ENCODE measurements at regions not wholly inside any gene's neighbourhood (a gene's known extent, or its start where the extent isn't known, plus 50 kb on each side); places are given as distances from the start of the nearest gene placed in this dataset.

GRCh38 chr3:150213577-150213976 is 194.5 kb upstream of the TSC22D2 start:
- Mint-ChIP-seq H3K27ac (ENCODE audit: unreplicated experiment) (no peak overlapping the region), H3K4me3 (ENCODE audit: unreplicated experiment) (no peak overlapping the region), H3K9me3 (ENCODE audit: unreplicated experiment) (peaks cover 2% of the 10 kb centered on the region), H3K27me3 (ENCODE audit: unreplicated experiment) (peaks cover 3% of the 10 kb centered on the region), H3K4me1 (ENCODE audit: low read depth, unreplicated experiment) (peaks cover 13% of the 10 kb centered on the region), H3K36me3 (ENCODE audit: unreplicated experiment) (no peaks in the 10 kb centered on the region)
- no peak for TF ChIP-seq CTCF (IDR thresholded peaks at IDR 0.05; ENCODE audit: partially characterized antibody, unreplicated experiment)
- DNase-seq, result no peak

DNA sequence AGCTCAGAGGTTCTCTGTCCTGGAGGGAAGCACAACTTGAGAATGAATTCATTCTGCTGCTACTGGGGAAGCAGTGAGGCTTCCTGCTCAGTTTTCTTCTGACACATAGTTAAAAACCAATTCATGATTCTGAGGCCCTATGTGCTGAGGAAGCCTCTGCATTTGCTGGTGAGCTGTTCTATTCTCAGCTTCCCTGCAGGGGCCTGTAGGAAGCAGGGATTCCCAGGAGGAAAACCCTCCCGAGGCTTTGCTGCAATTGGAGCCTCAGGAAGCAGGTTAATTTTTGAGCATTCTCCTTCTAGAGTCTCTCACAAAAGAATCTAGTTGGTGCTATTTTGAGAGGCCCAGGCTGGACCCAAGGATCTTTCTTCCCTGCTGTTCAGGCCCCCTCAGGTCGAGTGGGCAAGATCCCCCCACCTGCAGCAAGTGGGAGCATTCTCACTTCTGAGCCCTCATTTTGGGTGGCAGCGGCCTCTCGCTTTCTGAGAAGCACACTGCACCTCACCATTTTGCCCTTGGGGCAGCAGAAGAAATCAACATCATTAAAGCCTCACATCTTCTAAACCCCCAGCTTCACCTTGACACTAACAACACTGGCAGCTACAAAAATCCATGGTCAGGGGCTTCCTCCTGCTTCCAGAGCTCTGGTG is 197.5 kb upstream of the TSC22D2 start:
- Mint-ChIP-seq H3K4me1 (ENCODE audit: low read depth, unreplicated experiment) (peaks cover 3% of the 10 kb centered on the region), H3K27me3 (ENCODE audit: unreplicated experiment) (peaks cover 3% of the 10 kb centered on the region), H3K36me3 (ENCODE audit: unreplicated experiment) (no peaks in the 10 kb centered on the region), H3K4me3 (ENCODE audit: unreplicated experiment) (no peak overlapping the region), H3K9me3 (ENCODE audit: unreplicated experiment) (peaks cover 2% of the 10 kb centered on the region), H3K27ac (ENCODE audit: unreplicated experiment) (peak overlapping the region; percentile 40)
- DNase-seq, result no peak
- TF ChIP-seq CTCF (IDR thresholded peaks at IDR 0.05; ENCODE audit: partially characterized antibody, unreplicated experiment), result no peak

DNA sequence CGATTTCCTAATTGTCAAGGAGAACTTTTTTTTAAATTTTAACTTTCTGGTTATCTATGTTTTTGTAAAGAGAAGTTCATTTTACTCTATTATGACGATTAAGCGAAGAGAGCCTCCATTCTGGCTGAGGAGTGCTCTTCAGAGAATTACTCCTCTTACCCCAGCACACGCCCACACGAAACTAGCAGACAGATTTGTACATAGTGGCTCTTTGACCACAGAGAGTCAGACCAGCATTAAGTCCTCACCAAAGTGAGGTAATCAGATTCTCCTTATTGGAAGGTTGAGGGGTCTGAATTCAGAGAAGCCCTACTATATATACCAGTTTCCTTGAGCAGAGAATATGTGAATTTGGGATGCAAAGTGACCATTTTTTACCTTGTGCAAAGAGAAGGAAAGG is 204.8 kb upstream of the TSC22D2 start:
- Mint-ChIP-seq H3K36me3 (ENCODE audit: unreplicated experiment) (no peaks in the 10 kb centered on the region), H3K27me3 (ENCODE audit: unreplicated experiment) (no peaks in the 10 kb centered on the region), H3K4me1 (ENCODE audit: low read depth, unreplicated experiment) (peaks cover 8% of the 10 kb centered on the region), H3K9me3 (ENCODE audit: unreplicated experiment) (no peaks in the 10 kb centered on the region), H3K4me3 (ENCODE audit: unreplicated experiment) (no peak overlapping the region), H3K27ac (ENCODE audit: unreplicated experiment) (no peak overlapping the region)
- no peak for TF ChIP-seq CTCF (IDR thresholded peaks at IDR 0.05; ENCODE audit: partially characterized antibody, unreplicated experiment)
- no peak for DNase-seq

- Mint-ChIP-seq H3K9me3 (ENCODE audit: unreplicated experiment) (no peaks in the 10 kb centered on the region), H3K27me3 (ENCODE audit: unreplicated experiment) (no peaks in the 10 kb centered on the region), H3K4me3 (ENCODE audit: unreplicated experiment) (no peak overlapping the region), H3K36me3 (ENCODE audit: unreplicated experiment) (no peaks in the 10 kb centered on the region), H3K4me1 (ENCODE audit: low read depth, unreplicated experiment) (peaks cover 8% of the 10 kb centered on the region), H3K27ac (ENCODE audit: unreplicated experiment) (no peak overlapping the region)
- DNase-seq, result no peak
- no peak for TF ChIP-seq CTCF (IDR thresholded peaks at IDR 0.05; ENCODE audit: partially characterized antibody, unreplicated experiment)
Measured at GRCh38 chr3:150202711-150203110, 205.4 kb upstream of the TSC22D2 start.

- Mint-ChIP-seq H3K4me1 (ENCODE audit: low read depth, unreplicated experiment) (no peaks in the 10 kb centered on the region), H3K27me3 (ENCODE audit: unreplicated experiment) (no peaks in the 10 kb centered on the region), H3K36me3 (ENCODE audit: unreplicated experiment) (peaks cover 1% of the 10 kb centered on the region), H3K9me3 (ENCODE audit: unreplicated experiment) (no peaks in the 10 kb centered on the region), H3K4me3 (ENCODE audit: unreplicated experiment) (no peak overlapping the region), H3K27ac (ENCODE audit: unreplicated experiment) (no peak overlapping the region)
- no peak for TF ChIP-seq CTCF (IDR thresholded peaks at IDR 0.05; ENCODE audit: partially characterized antibody, unreplicated experiment)
- DNase-seq, result no peak
Measured at GRCh38 chr3:150194957-150195356, 213.1 kb upstream of the TSC22D2 start.
